Right kidney (tissue), 1 donor: ENCODE measurements at regions not wholly inside any gene's neighbourhood (a gene's known extent, or its start where the extent isn't known, plus 50 kb on each side); places are given as distances from the start of the nearest gene placed in this dataset.
"Not testable (repeated sequence)": the region's sequence is repeated elsewhere in the genome, so short reads cannot be mapped to it uniquely, and the experiment has no call there.

Source experiments
- DNase-seq: peaks from one replicate; pipeline ENCODE4 v3.0.0-alpha.2; 2016

DNA sequence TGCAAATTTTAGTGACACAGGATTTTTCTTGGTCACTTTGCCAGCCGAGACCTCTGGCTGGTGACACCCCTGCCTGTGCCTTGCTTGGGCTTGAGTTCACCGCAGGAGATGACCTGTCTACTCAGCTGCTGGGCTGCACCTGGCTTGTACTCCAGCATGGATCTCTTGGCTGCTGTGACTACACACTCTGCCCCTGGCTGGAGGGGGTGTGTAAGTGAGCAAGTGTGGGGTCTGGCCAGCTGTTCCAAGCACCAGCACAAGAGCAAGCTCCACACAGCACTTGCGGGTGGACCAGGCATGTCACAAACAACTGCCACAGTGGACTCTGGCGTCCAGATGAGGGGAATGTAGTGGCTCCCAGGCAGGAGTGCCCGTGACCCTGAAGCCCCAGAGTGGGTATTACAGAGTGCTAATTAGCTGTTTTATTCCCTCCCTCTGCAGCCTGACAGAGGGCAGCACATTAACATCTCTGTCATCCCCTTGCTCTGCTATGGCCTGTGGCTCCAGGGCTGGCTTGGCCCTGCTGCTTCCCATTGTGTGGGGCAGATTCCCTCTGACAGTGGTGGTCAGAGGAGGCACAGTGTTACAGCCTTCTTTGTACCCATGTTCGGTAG, 1387.2 kb downstream of the OLFM4 start:
- no peak for DNase-seq

GRCh38 chr13:54422946-54423345, 1394.3 kb downstream of the OLFM4 start:
- DNase-seq: not testable (repeated sequence)

DNA sequence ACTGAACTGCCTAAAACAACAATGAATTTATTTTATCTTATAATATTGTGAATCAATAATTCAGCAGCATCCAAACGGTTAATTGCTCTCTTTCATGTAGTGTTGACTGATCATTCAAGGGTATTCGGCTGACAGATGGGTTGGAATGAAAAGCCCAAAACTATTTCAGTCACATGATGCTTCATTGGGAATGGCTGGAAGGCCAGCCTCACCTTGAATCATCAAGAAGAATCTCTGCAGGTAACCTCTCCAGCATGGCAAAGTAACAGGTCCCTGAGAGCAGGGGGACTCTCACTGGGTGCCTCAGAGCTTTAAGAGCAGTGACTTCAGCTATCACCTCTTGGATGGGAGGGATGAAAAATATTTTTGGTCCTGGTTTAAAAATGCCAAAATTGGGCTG, 1395.7 kb downstream of the OLFM4 start:
- DNase-seq: no peak

DNA sequence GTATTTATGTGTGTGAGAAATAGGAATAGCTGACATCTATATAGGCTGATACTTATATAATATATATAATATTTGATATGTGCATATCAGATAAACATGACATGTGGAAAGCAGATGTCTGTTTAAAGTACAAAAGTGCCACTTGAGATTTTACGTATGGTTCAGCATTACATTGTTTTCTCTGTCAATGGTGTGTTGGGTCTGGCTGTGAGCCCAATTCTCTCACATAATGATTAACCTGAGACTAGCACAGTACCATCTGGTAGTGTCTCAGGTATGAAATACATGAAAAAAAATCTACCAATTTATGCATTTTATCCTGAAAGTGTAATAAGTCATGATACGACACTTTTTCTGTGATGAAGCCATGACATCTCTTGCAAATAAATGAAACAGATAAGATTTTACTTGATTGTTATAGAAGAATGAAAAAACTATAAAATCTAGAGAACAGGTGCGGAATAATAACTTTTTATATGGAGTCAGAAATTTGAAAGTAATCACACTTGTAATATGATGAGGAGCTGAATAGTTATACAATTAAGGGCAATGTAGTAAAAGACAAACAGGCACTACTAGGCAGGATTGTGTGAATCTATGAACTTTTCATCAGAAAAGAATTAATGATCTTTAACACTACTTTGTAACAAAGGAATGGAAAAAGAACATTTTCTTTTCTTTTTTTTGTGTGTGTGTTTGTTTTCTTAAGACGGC, 1405.0 kb downstream of the OLFM4 start:
- no peak for DNase-seq

GRCh38 chr13:54440853-54441400, 1412.3 kb downstream of the OLFM4 start:
- not testable (repeated sequence) for DNase-seq

DNA sequence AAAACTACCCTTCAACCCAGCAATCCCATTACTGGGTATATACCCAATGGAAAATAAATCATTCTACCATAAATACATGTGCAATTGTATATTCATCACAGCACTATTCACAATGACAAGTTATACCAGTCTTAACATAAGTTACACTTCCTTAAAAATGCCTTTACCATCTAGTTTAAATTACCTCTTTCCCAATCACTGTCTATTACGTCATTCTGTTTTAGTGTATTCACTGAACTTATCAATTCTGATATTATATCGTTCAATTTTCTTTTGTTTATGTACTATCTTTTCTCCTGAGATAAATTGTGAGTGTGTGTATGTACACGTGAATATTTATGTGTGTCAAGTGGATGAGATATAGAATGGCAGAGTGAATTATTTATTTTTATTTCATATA, 1416.8 kb downstream of the OLFM4 start:
- no peak for DNase-seq

DNA sequence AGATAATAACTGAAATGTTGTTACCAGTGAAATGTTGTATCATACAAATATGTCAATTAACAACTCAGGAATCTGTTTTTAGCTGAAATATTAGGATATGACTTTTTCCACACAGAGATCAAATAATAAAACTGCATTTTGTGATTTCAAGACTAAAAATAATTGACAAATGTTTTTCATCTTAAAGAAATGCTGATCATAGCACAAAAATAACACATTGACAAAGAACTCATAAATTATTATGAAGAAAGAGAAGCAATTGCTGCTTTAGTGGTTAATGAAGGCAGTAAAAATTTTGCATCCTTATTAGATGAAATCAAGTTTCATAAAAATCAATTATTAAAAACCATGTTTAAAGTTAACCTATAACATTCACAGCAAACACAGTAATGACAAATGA, 1417.3 kb downstream of the OLFM4 start:
- no peak for DNase-seq

- DNase-seq: no peak
Observed at GRCh38 chr13:54449922-54450321, 1421.3 kb downstream of the OLFM4 start.

GRCh38 chr13:54484166-54484565, 1455.6 kb downstream of the OLFM4 start:
- no peak for DNase-seq

GRCh38 chr13:54486421-54487166, 1458.0 kb downstream of the OLFM4 start:
- DNase-seq: no peak

- no peak for DNase-seq
Observed at GRCh38 chr13:54489359-54489758, 1460.7 kb downstream of the OLFM4 start.

GRCh38 chr13:54492995-54493394, 1464.4 kb downstream of the OLFM4 start:
- DNase-seq: no peak

DNA sequence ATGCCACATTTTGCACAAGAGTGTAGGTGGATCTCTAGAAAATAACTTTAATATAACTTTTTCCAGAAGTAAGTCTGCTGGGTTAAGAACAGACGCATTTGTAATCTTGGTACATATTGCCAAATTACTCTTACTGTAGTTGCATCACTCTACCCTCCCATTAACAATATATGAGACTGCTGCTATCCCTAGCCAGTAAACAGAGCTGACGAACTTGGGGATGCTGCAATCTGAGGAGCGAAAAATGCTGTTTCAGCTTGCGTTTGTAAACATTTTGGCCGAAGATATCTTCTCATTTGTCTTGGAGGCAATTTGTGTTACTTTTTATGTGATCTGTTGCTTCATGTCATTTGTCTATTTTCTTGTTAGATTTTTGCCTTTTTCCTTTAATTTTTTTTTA, 1482.8 kb downstream of the OLFM4 start:
- no peak for DNase-seq

- DNase-seq: no peak
Observed at GRCh38 chr13:54513254-54513653, 1484.6 kb downstream of the OLFM4 start.

- no peak for DNase-seq
Observed at GRCh38 chr13:54536112-54536511, 1507.5 kb downstream of the OLFM4 start.

DNA sequence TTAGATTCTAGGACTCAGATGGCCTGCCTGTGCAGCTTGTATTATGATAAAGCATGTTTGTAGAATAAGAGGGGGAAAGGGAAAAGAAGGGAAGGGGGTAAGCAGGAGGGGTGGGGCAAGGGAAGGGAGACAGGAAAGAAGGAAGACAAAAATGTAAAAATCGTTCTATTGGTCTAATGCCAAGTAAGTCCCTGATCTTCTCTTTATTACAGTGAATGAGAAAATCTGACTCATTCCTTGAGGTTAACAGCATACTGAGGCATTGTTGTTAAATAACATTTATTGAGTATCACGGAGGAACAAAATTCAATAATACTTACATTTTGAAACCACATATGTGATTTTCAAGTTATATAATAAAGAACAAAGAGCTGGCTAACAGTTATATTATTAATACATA, 1534.7 kb downstream of the OLFM4 start:
- no peak for DNase-seq

GRCh38 chr13:54572037-54572436, 1543.4 kb downstream of the OLFM4 start:
- not testable (repeated sequence) for DNase-seq

- no peak for DNase-seq
Observed at GRCh38 chr13:54573186-54573585, 1544.6 kb downstream of the OLFM4 start.

- no peak for DNase-seq
Observed at GRCh38 chr13:54574791-54575190, 1546.2 kb downstream of the OLFM4 start.

- no peak for DNase-seq
Observed at GRCh38 chr13:54591540-54591939, 1562.9 kb downstream of the OLFM4 start.

DNA sequence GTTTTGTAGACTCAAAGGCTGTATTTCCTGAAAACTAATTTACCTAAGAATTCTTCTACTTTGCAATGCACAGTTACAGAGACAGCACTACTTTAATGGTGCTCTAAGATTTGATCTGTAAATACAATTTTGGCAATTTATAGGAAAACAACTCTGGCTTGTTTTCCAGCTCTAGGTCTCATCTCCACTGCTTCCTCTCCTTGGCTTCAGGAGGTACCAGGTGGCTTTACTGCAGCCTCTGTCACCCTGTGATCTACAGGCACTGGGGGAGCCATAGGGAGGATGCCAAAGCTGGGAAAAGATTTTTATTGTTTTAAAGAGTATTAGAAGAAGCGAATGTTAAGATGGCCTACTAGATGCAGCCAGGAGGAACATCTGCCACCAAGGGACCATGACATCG, 1563.6 kb downstream of the OLFM4 start:
- no peak for DNase-seq

GRCh38 chr13:54593504-54593903, 1564.9 kb downstream of the OLFM4 start:
- DNase-seq: no peak

DNA sequence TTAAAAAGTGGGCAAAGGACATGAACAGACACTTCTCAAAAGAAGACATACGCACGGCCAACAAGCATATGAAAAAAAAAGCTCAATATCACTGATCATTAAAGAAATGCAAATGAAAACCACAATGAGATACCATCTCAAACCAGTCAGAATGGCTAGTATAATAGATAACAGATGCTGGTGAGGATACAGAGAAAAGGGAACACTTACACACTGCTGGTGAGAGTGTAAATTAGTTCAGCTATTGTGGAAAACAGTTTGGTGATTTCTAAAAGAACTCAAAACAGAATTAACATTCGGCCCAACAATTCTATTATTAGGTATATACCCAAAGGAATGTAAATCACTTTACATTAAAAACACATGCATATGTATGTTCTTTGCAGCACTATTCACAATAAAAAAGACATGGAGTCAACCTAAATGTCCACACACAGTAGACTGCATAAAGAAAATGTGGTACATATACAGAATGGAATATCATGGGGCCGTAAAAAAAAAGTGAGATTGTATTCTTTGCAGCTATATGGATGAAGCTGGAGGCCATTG, 1569.0 kb downstream of the OLFM4 start:
- no peak for DNase-seq
